PFSK-1 (cell line): ENCODE measurements at regions not wholly inside any gene's neighbourhood (a gene's known extent, or its start where the extent isn't known, plus 50 kb on each side); places are given as distances from the start of the nearest gene placed in this dataset.

Experiments
- FOXP2 ChIP-seq: optimal IDR thresholded peaks from 2 replicates; pipeline ENCODE3; 2011; ENCODE audit warnings: borderline replicate concordance, control low read depth, inconsistent platforms; ENCODE audit not compliant: insufficient read depth; ENCODE audit errors: extremely low read length, extremely low read depth
- POLR2AphosphoS5 ChIP-seq: IDR thresholded peaks from 2 replicates; pipeline ENCODE4 v1.6.1; 2012; ENCODE audit warnings: low read depth, mild to moderate bottlenecking, control low read depth, low read length, moderate library complexity
- SIN3A ChIP-seq: IDR thresholded peaks from 2 replicates; pipeline ENCODE4 v1.6.1; 2012; ENCODE audit warnings: mild to moderate bottlenecking, low read length, moderate library complexity, borderline replicate concordance; ENCODE audit not compliant: insufficient read depth
- TAF1 ChIP-seq: IDR thresholded peaks from 2 replicates; pipeline ENCODE4 v1.6.1; 2012; ENCODE audit warnings: low read length, control low read depth, borderline replicate concordance; ENCODE audit not compliant: insufficient read depth
- TF ChIP-seq, protein P1 (sequence below), 2 experiments: IDR thresholded peaks; 2 replicates each; pipeline versions ENCODE4 v1.6.1 to v1.8.0; 2011 to 2012; ENCODE audit warnings: low read depth in 2 of 2, low read length in 2 of 2, control low read depth in 1 of 2, inconsistent platforms in 1 of 2, mild to moderate bottlenecking in 1 of 2, moderate library complexity in 1 of 2; ENCODE audit not compliant: insufficient read depth in 1 of 2

- TF ChIP-seq SIN3A (no peak), TAF1 (no peak), FOXP2 (no peak), POLR2AphosphoS5 (no peak)
- TF ChIP-seq, protein P1, sequence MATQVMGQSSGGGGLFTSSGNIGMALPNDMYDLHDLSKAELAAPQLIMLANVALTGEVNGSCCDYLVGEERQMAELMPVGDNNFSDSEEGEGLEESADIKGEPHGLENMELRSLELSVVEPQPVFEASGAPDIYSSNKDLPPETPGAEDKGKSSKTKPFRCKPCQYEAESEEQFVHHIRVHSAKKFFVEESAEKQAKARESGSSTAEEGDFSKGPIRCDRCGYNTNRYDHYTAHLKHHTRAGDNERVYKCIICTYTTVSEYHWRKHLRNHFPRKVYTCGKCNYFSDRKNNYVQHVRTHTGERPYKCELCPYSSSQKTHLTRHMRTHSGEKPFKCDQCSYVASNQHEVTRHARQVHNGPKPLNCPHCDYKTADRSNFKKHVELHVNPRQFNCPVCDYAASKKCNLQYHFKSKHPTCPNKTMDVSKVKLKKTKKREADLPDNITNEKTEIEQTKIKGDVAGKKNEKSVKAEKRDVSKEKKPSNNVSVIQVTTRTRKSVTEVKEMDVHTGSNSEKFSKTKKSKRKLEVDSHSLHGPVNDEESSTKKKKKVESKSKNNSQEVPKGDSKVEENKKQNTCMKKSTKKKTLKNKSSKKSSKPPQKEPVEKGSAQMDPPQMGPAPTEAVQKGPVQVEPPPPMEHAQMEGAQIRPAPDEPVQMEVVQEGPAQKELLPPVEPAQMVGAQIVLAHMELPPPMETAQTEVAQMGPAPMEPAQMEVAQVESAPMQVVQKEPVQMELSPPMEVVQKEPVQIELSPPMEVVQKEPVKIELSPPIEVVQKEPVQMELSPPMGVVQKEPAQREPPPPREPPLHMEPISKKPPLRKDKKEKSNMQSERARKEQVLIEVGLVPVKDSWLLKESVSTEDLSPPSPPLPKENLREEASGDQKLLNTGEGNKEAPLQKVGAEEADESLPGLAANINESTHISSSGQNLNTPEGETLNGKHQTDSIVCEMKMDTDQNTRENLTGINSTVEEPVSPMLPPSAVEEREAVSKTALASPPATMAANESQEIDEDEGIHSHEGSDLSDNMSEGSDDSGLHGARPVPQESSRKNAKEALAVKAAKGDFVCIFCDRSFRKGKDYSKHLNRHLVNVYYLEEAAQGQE (IDR thresholded peaks at IDR 0.05; ENCODE audit: insufficient read depth in 1 of 2, low read depth in 2 of 2, low read length in 2 of 2), result no peak
Measured at GRCh38 chr4:26148927-26149326, 171.9 kb upstream of the RBPJ start.

- no peak for TF ChIP-seq SIN3A
- TF ChIP-seq, protein P1 (IDR thresholded peaks at IDR 0.05; ENCODE audit: insufficient read depth in 1 of 2, low read depth in 2 of 2, low read length in 2 of 2), result no peak
- TF ChIP-seq FOXP2, result no peak
- no peak for TF ChIP-seq POLR2AphosphoS5
- TF ChIP-seq TAF1, result no peak
Measured at GRCh38 chr4:26150948-26151347, 169.9 kb upstream of the RBPJ start.

DNA sequence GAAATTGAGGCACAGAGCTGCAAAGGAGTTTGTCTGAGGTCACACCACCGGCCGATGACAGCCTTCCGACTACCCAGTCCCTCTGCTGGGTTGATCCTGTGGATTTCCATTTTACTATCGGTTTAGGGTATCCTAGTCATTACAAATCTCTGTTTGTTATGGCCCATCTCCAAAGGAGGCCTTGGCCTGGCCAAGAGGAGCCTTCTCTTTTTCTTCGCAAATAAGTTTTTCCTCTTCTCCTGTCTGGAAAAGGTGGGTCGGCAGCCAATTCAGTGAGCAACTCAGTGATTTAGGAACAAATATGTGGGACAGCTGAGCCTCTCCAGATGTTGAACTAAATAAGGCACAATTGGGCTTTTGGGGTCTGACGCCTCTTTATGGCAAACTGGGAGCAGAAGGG is 169.2 kb upstream of the RBPJ start:
- no peak for TF ChIP-seq SIN3A
- TF ChIP-seq, protein P1 (IDR thresholded peaks at IDR 0.05; ENCODE audit: insufficient read depth in 1 of 2, low read depth in 2 of 2, low read length in 2 of 2), result no peak
- no peak for TF ChIP-seq POLR2AphosphoS5

- TF ChIP-seq, protein P1 (IDR thresholded peaks at IDR 0.05; ENCODE audit: insufficient read depth in 1 of 2, low read depth in 2 of 2, low read length in 2 of 2), result no peak
- TF ChIP-seq SIN3A (no peak), POLR2AphosphoS5 (no peak), FOXP2 (no peak), TAF1 (no peak)
Measured at GRCh38 chr4:26152056-26152455, 168.8 kb upstream of the RBPJ start.

DNA sequence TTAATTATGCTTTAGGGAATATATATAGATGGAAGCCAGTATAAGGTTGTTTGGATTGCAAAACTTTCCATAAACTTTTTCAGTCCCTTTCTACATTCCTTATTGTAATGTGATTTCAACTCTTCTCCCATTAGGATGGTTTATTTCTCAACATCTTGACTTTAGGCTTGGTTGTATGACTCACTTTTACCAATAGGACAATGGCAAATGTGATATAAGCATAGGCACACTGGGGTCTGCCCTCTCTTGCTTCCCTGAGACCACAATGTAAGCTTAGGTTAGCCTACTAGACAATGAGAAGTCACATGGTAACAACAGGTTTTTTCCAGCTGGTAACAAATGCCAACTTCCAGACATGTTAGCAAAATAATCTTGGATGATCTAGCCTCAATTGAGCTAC is 163.3 kb upstream of the RBPJ start:
- TF ChIP-seq SIN3A, result no peak
- no peak for TF ChIP-seq TAF1
- TF ChIP-seq POLR2AphosphoS5, result no peak
- TF ChIP-seq, protein P1 (IDR thresholded peaks at IDR 0.05; ENCODE audit: insufficient read depth in 1 of 2, low read depth in 2 of 2, low read length in 2 of 2), result no peak
- TF ChIP-seq FOXP2, result no peak
